CD4-positive, alpha-beta T cell (primary cell): ENCODE measurements at regions not wholly inside any gene's neighbourhood (a gene's known extent, or its start where the extent isn't known, plus 50 kb on each side); places are given as distances from the start of the nearest gene placed in this dataset.

Experiments
- ATAC-seq: fragments of 200-7000 bp; cut with Tn5 transposase; one replicate; pipeline ENCODE4 v1.10.0; 2022; ENCODE audit warnings: mild to moderate bottlenecking; ENCODE audit not compliant: poor library complexity
- CTCF ChIA-PET: fragments of 350-600 bp; sonication (Branson Sonifier 250); formaldehyde crosslinking; loops from one replicate; lab custom pipeline; 2021; ENCODE audit warnings: antibody characterized with exemption, inconsistent platforms; lab: Charles Lee
- POLR2A ChIA-PET: fragments of 350-600 bp; sonication (Branson Sonifier 250); formaldehyde crosslinking; loops from one replicate; lab custom pipeline; 2021; ENCODE audit warnings: antibody characterized with exemption, inconsistent platforms; lab: Charles Lee
- DNase-seq, 14 experiments: peaks; one replicate each; pipeline ENCODE4 v3.0.0-alpha.2; 2013 to 2020; ENCODE audit warnings: mixed read lengths in 2 of 14
- H3K27ac ChIP-seq, 2 donors: one replicate each; pipeline versions ENCODE4 v1.5.1 to v1.7.0; 2013; ENCODE audit warnings: low read length in 2 of 2, low read depth in 1 of 2, mild to moderate bottlenecking in 1 of 2
- H3K27me3 ChIP-seq, 2 experiments: 1 replicate in 1 of 2; 2 replicates in 1 of 2; pipeline versions ENCODE4 v1.6.1 to v1.7.0; 2013; ENCODE audit warnings: low read length in 2 of 2, control low read depth in 1 of 2, mild to moderate bottlenecking in 1 of 2, moderate library complexity in 1 of 2; ENCODE audit not compliant: insufficient read depth in 2 of 2, control insufficient read depth in 1 of 2
- H3K36me3 ChIP-seq: one replicate; pipeline ENCODE4 v1.6.1; 2013; ENCODE audit warnings: low read length, control low read depth; ENCODE audit not compliant: insufficient read depth
- H3K4me1 ChIP-seq: one replicate; pipeline ENCODE4 v1.6.1; 2013; ENCODE audit warnings: low read length, control low read depth; ENCODE audit not compliant: insufficient read depth
- H3K4me3 ChIP-seq: one replicate; pipeline ENCODE4 v1.5.1; 2013; ENCODE audit warnings: mild to moderate bottlenecking, low read length, moderate library complexity
- H3K9me3 ChIP-seq, 2 experiments: 1 replicate in 1 of 2; 2 replicates in 1 of 2; pipeline versions ENCODE4 v1.6.1 to v1.7.0; 2013; ENCODE audit warnings: low read length in 2 of 2, mild to moderate bottlenecking in 2 of 2, control low read depth in 1 of 2, moderate library complexity in 1 of 2; ENCODE audit not compliant: control insufficient read depth in 1 of 2, insufficient read depth in 1 of 2
- H3K27ac Mint-ChIP-seq: one replicate; pipeline ENCODE4 v1.8.0; 2020; ENCODE audit warnings: mixed read lengths
- H3K27me3 Mint-ChIP-seq: one replicate; pipeline ENCODE4 v1.8.0; 2021; ENCODE audit warnings: mixed read lengths
- H3K36me3 Mint-ChIP-seq: one replicate; pipeline ENCODE4 v1.8.0; 2021; ENCODE audit warnings: low read depth, mixed read lengths
- H3K4me1 Mint-ChIP-seq: one replicate; pipeline ENCODE4 v1.8.0; 2021; ENCODE audit warnings: low read depth, mixed read lengths
- H3K4me3 Mint-ChIP-seq: one replicate; pipeline ENCODE4 v1.8.0; 2020; ENCODE audit warnings: mild to moderate bottlenecking, mixed read lengths
- H3K9me3 Mint-ChIP-seq: one replicate; pipeline ENCODE4 v1.8.0; 2020; ENCODE audit warnings: mixed read lengths
- CTCF ChIP-seq: fragments of 200-600 bp; IDR thresholded peaks from one replicate; pipeline ENCODE4 v1.8.0; 2022; ENCODE audit warnings: antibody characterized with exemption, mild to moderate bottlenecking
- intact Hi-C, 2 experiments: fragments of 100-400 bp; cut with DNase I in 1 of 2; cut with micrococcal nuclease in 1 of 2; formaldehyde crosslinking; loops; one replicate each; pipeline versions ENCODE4 v1.15.1 to v1.9.0; 2023 to 2025; cut with DNase I, micrococcal nuclease

- intact Hi-C loops, result no loop called here
- Histone ChIP-seq H3K4me1 (no peaks in the 10 kb centered on the region), H3K27ac (no peak overlapping the region), H3K36me3 (no peaks in the 10 kb centered on the region), H3K27me3 (no peaks in the 10 kb centered on the region), H3K4me3 (no peak overlapping the region), H3K9me3 (peaks cover 0 to 3% of the 10 kb centered on the region in 2 experiments)
- ChIA-PET CTCF (no interaction called here), POLR2A (no interaction called here)
- Mint-ChIP-seq H3K27me3 (no peaks in the 10 kb centered on the region), H3K4me3 (no peak overlapping the region), H3K36me3 (no peaks in the 10 kb centered on the region), H3K9me3 (peaks cover 8% of the 10 kb centered on the region), H3K4me1 (no peaks in the 10 kb centered on the region), H3K27ac (no peak overlapping the region)
- no peak for TF ChIP-seq CTCF
- DNase-seq (no peak), ATAC-seq (no peak)
Measured at GRCh38 chr5:23419115-23419514, 88.3 kb upstream of the PRDM9 start.

GRCh38 chr5:23412515-23412914 lies 94.9 kb upstream of the PRDM9 start:
- CTCF ChIA-PET, result no interaction called here
- no peaks in the 10 kb centered on the region for H3K27me3 ChIP-seq
- TF ChIP-seq CTCF, result no peak
- Mint-ChIP-seq H3K4me3 (no peak overlapping the region), H3K27me3 (no peaks in the 10 kb centered on the region), H3K36me3 (no peaks in the 10 kb centered on the region), H3K4me1 (no peaks in the 10 kb centered on the region), H3K27ac (no peak overlapping the region), H3K9me3 (peaks cover 10% of the 10 kb centered on the region)
- H3K27ac ChIP-seq, result no peak overlapping the region
- intact Hi-C loops, result no loop called here
- ATAC-seq, result no peak
- POLR2A ChIA-PET, result no interaction called here
- no peak for DNase-seq
- H3K4me1 ChIP-seq, result no peaks in the 10 kb centered on the region
- H3K36me3 ChIP-seq, result no peaks in the 10 kb centered on the region
- peaks cover 0 to 12% of the 10 kb centered on the region in 2 experiments for H3K9me3 ChIP-seq
- H3K4me3 ChIP-seq, result no peak overlapping the region

GRCh38 chr5:23411994-23412393 lies 95.4 kb upstream of the PRDM9 start:
- Mint-ChIP-seq H3K36me3 (no peaks in the 10 kb centered on the region), H3K27me3 (no peaks in the 10 kb centered on the region), H3K4me3 (no peak overlapping the region), H3K27ac (no peak overlapping the region), H3K9me3 (peaks cover 10% of the 10 kb centered on the region), H3K4me1 (no peaks in the 10 kb centered on the region)
- Histone ChIP-seq H3K4me3 (no peak overlapping the region), H3K27me3 (no peaks in the 10 kb centered on the region), H3K4me1 (no peaks in the 10 kb centered on the region), H3K36me3 (no peaks in the 10 kb centered on the region), H3K27ac (no peak overlapping the region), H3K9me3 (peaks cover 0 to 12% of the 10 kb centered on the region in 2 experiments)
- CTCF ChIA-PET, result no interaction called here
- DNase-seq, result no peak
- TF ChIP-seq CTCF, result no peak
- intact Hi-C loops, result no loop called here
- POLR2A ChIA-PET, result no interaction called here
- no peak for ATAC-seq
